Panc1 (cell line): ENCODE measurements at regions not wholly inside any gene's neighbourhood (a gene's known extent, or its start where the extent isn't known, plus 50 kb on each side); places are given as distances from the start of the nearest gene placed in this dataset.

ENCODE experiments used
- ATAC-seq: fragments of 200-7000 bp; cut with Tn5 transposase; 2 replicates; pipeline ENCODE4 v1.9.1; 2020; ENCODE audit warnings: mild to moderate bottlenecking, moderate library complexity
- BruUV-seq: library from RNA; stranded (reverse); fragments of 400-500 nt; replicated peaks from 2 replicates; lab custom pipeline; 2021; lab: Mats Ljungman, UMichigan
- CTCF ChIA-PET: fragments of 300-600 bp; sonication (Branson Sonifier 250); formaldehyde crosslinking; loops from one replicate; lab custom pipeline; 2022; ENCODE audit warnings: antibody characterized with exemption; lab: Charles Lee
- POLR2A ChIA-PET: fragments of 300-600 bp; sonication (Branson Sonifier 250); formaldehyde crosslinking; loops from one replicate; lab custom pipeline; 2022; ENCODE audit warnings: antibody characterized with exemption; lab: Charles Lee
- DNase-seq: peaks from one replicate; pipeline ENCODE4 v3.0.0-alpha.2; 2010; ENCODE audit warnings: low read depth, low spot score
- H3K27ac ChIP-seq: 2 replicates; pipeline ENCODE4 v1.5.1; 2011; ENCODE audit warnings: mild to moderate bottlenecking, low read length, inconsistent platforms
- H3K27me3 ChIP-seq: fragments of 200-500 bp; sonication (Bioruptor generic); 2 replicates; pipeline ENCODE4 v1.6.0; 2014; ENCODE audit warnings: low read length, inconsistent platforms; ENCODE audit not compliant: control insufficient read depth, insufficient read depth
- H3K36me3 ChIP-seq: fragments of 200-500 bp; sonication (Bioruptor generic); 2 replicates; pipeline ENCODE4 v1.5.1; 2014; ENCODE audit warnings: inconsistent platforms, mild to moderate bottlenecking, low read length, moderate library complexity; ENCODE audit not compliant: control insufficient read depth, insufficient read depth
- H3K4me1 ChIP-seq: 2 replicates; pipeline ENCODE4 v1.5.1; 2011; ENCODE audit warnings: inconsistent platforms, mild to moderate bottlenecking, low read length, moderate library complexity; ENCODE audit not compliant: control insufficient read depth, insufficient read depth
- H3K4me3 ChIP-seq, 2 experiments: 2 replicates each; pipeline ENCODE4 v1.5.1; 2011 to 2012; ENCODE audit warnings: low read depth in 2 of 2, low read length in 2 of 2, mild to moderate bottlenecking in 2 of 2, inconsistent platforms in 1 of 2, moderate library complexity in 1 of 2
- H3K9me3 ChIP-seq: fragments of 200-500 bp; sonication (Bioruptor generic); 2 replicates; pipeline ENCODE4 v1.5.1; 2014; ENCODE audit warnings: low read depth, mild to moderate bottlenecking, inconsistent platforms, low read length, moderate library complexity; ENCODE audit not compliant: control insufficient read depth, insufficient read depth
- POLR2AphosphoS5 ChIP-seq: IDR thresholded peaks from 2 replicates; pipeline ENCODE4 v1.6.1; 2012; ENCODE audit warnings: mild to moderate bottlenecking, low read depth, low read length, moderate library complexity
- SIN3A ChIP-seq: IDR thresholded peaks from 2 replicates; pipeline ENCODE4 v1.6.1; 2012; ENCODE audit warnings: low read depth, mild to moderate bottlenecking, low read length, moderate library complexity, borderline replicate concordance; ENCODE audit not compliant: insufficient read depth
- TCF7L2 ChIP-seq: IDR thresholded peaks from 2 replicates; pipeline ENCODE4 v1.6.1; 2011; ENCODE audit warnings: mild to moderate bottlenecking, low read depth, low read length, inconsistent platforms
- in situ Hi-C: cut with HindIII; loops from 2 replicates; pipeline ENCODE4 v1.10.0; 2016; ENCODE audit warnings: low sequenced_read_pairs, low pct_unique_long_range_greater_than_20kb
- intact Hi-C: fragments of 100-400 bp; cut with micrococcal nuclease; formaldehyde crosslinking; loops from one replicate; pipeline ENCODE4 v1.10.0; 2022; ENCODE audit not compliant: unreplicated experiment
- TF ChIP-seq, protein P1 (sequence below), 2 experiments: IDR thresholded peaks; 2 replicates each; pipeline ENCODE4 v1.6.1; 2011 to 2012; ENCODE audit warnings: low read depth in 2 of 2, control low read depth in 1 of 2, low read length in 1 of 2, mild to moderate bottlenecking in 1 of 2, moderate library complexity in 1 of 2; ENCODE audit not compliant: insufficient read depth in 1 of 2
- TF ChIP-seq, protein P2 (sequence below): fragments of 450-650 bp; IDR thresholded peaks from 2 replicates; pipeline ENCODE4 v1.5.1; 2017; ENCODE audit warnings: mild to moderate bottlenecking

DNA sequence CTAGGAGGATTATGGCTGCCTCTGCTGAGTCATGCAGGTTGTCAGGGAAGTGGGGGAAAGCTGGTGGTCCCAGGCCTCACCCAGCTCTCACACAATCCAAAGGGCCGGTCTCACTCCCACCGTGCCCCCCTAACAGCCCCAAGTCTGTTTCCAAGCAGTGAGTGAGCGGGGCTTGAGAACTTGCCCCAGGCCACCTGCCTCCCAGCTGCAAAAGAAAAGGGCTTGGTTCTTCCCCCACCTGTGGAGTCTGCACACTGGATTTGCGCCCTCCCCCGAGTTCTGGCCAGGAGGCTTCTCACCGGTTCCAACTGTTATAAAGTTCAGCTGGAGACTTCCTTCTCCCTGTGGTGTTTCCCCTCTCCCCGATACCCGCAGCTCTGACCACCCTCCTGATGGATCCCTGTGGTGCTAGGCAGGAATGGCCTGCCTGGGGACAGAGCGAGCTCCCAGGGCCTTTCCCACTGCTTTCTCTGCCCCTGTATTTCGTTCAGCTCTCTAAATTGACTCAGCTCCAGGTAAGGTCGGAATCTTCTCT lies 222.3 kb downstream of the BARHL2 start:
- TF ChIP-seq POLR2AphosphoS5 (no peak), SIN3A (no peak)
- TF ChIP-seq, protein P1, sequence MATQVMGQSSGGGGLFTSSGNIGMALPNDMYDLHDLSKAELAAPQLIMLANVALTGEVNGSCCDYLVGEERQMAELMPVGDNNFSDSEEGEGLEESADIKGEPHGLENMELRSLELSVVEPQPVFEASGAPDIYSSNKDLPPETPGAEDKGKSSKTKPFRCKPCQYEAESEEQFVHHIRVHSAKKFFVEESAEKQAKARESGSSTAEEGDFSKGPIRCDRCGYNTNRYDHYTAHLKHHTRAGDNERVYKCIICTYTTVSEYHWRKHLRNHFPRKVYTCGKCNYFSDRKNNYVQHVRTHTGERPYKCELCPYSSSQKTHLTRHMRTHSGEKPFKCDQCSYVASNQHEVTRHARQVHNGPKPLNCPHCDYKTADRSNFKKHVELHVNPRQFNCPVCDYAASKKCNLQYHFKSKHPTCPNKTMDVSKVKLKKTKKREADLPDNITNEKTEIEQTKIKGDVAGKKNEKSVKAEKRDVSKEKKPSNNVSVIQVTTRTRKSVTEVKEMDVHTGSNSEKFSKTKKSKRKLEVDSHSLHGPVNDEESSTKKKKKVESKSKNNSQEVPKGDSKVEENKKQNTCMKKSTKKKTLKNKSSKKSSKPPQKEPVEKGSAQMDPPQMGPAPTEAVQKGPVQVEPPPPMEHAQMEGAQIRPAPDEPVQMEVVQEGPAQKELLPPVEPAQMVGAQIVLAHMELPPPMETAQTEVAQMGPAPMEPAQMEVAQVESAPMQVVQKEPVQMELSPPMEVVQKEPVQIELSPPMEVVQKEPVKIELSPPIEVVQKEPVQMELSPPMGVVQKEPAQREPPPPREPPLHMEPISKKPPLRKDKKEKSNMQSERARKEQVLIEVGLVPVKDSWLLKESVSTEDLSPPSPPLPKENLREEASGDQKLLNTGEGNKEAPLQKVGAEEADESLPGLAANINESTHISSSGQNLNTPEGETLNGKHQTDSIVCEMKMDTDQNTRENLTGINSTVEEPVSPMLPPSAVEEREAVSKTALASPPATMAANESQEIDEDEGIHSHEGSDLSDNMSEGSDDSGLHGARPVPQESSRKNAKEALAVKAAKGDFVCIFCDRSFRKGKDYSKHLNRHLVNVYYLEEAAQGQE (IDR thresholded peaks at IDR 0.05; ENCODE audit: insufficient read depth in 1 of 2, low read depth in 2 of 2, low read length in 1 of 2): no peak
- DNase-seq (no peak), ATAC-seq (no peak)
- Histone ChIP-seq H3K36me3 (no peaks in the 10 kb centered on the region), H3K4me3 (no peak overlapping the region), H3K9me3 (no peaks in the 10 kb centered on the region), H3K27me3 (no peaks in the 10 kb centered on the region), H3K4me1 (no peaks in the 10 kb centered on the region), H3K27ac (no peak overlapping the region)
- no TSS peak for BruUV-seq
- intact Hi-C loops (no loop called here), in situ Hi-C loops (no loop called here)
- ChIA-PET POLR2A (no interaction called here), CTCF (no interaction called here)

DNA sequence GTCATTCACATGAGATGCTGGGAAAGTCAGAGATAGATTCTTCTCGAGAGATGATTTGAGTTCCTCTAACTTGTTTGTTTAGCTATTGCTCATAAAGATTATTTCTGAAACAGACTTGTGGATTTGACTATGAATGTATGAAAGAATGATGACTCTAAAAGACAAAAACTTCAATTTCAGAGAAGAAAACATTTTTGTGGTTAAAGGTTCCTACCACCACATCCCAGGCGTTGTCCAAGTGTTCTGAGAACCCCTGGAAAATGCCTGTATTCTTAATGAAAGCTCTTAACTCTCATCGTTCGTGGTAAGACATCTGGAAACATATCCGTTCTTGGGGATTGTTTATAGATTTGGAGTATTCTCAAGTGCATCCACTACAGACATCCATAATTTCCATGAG lies 228.7 kb downstream of the BARHL2 start:
- BruUV-seq: no TSS peak
- H3K36me3 ChIP-seq: no peaks in the 10 kb centered on the region
- H3K4me1 ChIP-seq: no peaks in the 10 kb centered on the region
- no peaks in the 10 kb centered on the region for H3K27me3 ChIP-seq
- ChIA-PET CTCF (no interaction called here), POLR2A (no interaction called here)
- no peak overlapping the region for H3K4me3 ChIP-seq
- no peak for DNase-seq
- no peak for ATAC-seq
- no peak overlapping the region for H3K27ac ChIP-seq
- intact Hi-C loops (no loop called here), in situ Hi-C loops (no loop called here)
- no peaks in the 10 kb centered on the region for H3K9me3 ChIP-seq
- TF ChIP-seq, protein P2, sequence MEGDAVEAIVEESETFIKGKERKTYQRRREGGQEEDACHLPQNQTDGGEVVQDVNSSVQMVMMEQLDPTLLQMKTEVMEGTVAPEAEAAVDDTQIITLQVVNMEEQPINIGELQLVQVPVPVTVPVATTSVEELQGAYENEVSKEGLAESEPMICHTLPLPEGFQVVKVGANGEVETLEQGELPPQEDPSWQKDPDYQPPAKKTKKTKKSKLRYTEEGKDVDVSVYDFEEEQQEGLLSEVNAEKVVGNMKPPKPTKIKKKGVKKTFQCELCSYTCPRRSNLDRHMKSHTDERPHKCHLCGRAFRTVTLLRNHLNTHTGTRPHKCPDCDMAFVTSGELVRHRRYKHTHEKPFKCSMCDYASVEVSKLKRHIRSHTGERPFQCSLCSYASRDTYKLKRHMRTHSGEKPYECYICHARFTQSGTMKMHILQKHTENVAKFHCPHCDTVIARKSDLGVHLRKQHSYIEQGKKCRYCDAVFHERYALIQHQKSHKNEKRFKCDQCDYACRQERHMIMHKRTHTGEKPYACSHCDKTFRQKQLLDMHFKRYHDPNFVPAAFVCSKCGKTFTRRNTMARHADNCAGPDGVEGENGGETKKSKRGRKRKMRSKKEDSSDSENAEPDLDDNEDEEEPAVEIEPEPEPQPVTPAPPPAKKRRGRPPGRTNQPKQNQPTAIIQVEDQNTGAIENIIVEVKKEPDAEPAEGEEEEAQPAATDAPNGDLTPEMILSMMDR: no peak
- TF ChIP-seq SIN3A (no peak), POLR2AphosphoS5 (no peak), TCF7L2 (no peak)
- TF ChIP-seq, protein P1 (IDR thresholded peaks at IDR 0.05; ENCODE audit: insufficient read depth in 1 of 2, low read depth in 2 of 2, low read length in 1 of 2): no peak
